Peyer's patch (tissue), 4 donors: ENCODE measurements at regions not wholly inside any gene's neighbourhood (a gene's known extent, or its start where the extent isn't known, plus 50 kb on each side); places are given as distances from the start of the nearest gene placed in this dataset.

Experiments used
- DNase-seq, 3 donors: peaks; one replicate each; pipeline ENCODE4 v3.0.0-alpha.2; 2017 to 2019
- H3K27ac ChIP-seq, 4 donors: fragments of 200-600 bp; sonication (generic); one replicate each; pipeline ENCODE4 v1.5.1; 2016 to 2019
- H3K27me3 ChIP-seq, 2 donors: fragments of 200-600 bp; sonication (generic); one replicate each; pipeline ENCODE4 v1.5.1; 2019
- H3K36me3 ChIP-seq, 3 donors: fragments of 200-600 bp; sonication (generic); one replicate each; pipeline ENCODE4 v1.5.1; 2016 to 2019
- H3K4me1 ChIP-seq, 4 donors: fragments of 200-600 bp; sonication (generic); one replicate each; pipeline ENCODE4 v1.5.1; 2016 to 2019
- H3K4me3 ChIP-seq, 4 donors: fragments of 200-600 bp; sonication (generic); 1 replicate in 3 of 4; 2 replicates in 1 of 4; pipeline ENCODE4 v1.5.1; 2016 to 2019; ENCODE audit warnings: mild to moderate bottlenecking in 1 of 4
- H3K9me3 ChIP-seq, 4 donors: fragments of 200-600 bp; sonication (generic); one replicate each; pipeline ENCODE4 v1.5.1; 2016 to 2019; ENCODE audit warnings: mild to moderate bottlenecking in 1 of 4
- POLR2A ChIP-seq, 2 donors: fragments of 450-650 bp; IDR thresholded peaks; one replicate each; pipeline ENCODE4 v1.5.1; 2017; ENCODE audit warnings: antibody characterized with exemption in 2 of 2, mild to moderate bottlenecking in 2 of 2, moderate library complexity in 2 of 2
- TF ChIP-seq, protein P1 (sequence below), 6 experiments: fragments of 450-650 bp in 4 of 6; fragments of 200-600 bp in 2 of 6; sonication (generic) in 1 of 6; IDR thresholded peaks; one replicate each; pipeline ENCODE4 v1.5.1; 2017 to 2019; ENCODE audit warnings: antibody characterized with exemption in 6 of 6, mild to moderate bottlenecking in 3 of 6, moderate library complexity in 1 of 6

DNA sequence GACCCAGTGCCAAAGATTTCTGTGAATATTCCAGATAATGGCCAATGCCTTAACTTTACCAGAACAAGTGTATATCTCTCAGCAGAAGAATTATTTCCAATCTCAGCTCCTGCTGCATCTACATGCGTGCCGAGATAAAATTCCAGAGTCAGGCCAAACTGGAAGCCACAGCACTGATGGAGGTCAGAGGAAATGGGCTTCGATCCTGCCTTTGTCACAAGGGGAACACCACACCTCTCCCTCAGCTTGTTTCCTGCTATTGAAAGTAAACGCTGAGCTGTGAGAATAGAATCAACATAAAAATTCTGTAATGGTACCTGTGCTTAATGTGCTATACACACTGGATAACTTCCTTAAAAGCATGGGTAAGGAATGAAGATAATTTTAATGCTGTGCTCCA is 255.5 kb downstream of the NEBL start:
- Histone ChIP-seq H3K9me3 (no peaks in the 10 kb centered on the region), H3K27me3 (no peaks in the 10 kb centered on the region), H3K4me1 (no peaks in the 10 kb centered on the region), H3K36me3 (no peaks in the 10 kb centered on the region), H3K27ac (no peak overlapping the region), H3K4me3 (no peak overlapping the region)
- DNase-seq: no peak
- TF ChIP-seq, protein P1, sequence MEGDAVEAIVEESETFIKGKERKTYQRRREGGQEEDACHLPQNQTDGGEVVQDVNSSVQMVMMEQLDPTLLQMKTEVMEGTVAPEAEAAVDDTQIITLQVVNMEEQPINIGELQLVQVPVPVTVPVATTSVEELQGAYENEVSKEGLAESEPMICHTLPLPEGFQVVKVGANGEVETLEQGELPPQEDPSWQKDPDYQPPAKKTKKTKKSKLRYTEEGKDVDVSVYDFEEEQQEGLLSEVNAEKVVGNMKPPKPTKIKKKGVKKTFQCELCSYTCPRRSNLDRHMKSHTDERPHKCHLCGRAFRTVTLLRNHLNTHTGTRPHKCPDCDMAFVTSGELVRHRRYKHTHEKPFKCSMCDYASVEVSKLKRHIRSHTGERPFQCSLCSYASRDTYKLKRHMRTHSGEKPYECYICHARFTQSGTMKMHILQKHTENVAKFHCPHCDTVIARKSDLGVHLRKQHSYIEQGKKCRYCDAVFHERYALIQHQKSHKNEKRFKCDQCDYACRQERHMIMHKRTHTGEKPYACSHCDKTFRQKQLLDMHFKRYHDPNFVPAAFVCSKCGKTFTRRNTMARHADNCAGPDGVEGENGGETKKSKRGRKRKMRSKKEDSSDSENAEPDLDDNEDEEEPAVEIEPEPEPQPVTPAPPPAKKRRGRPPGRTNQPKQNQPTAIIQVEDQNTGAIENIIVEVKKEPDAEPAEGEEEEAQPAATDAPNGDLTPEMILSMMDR (IDR thresholded peaks at IDR 0.05): no peak
- TF ChIP-seq POLR2A (IDR thresholded peaks at IDR 0.05): no peak

DNA sequence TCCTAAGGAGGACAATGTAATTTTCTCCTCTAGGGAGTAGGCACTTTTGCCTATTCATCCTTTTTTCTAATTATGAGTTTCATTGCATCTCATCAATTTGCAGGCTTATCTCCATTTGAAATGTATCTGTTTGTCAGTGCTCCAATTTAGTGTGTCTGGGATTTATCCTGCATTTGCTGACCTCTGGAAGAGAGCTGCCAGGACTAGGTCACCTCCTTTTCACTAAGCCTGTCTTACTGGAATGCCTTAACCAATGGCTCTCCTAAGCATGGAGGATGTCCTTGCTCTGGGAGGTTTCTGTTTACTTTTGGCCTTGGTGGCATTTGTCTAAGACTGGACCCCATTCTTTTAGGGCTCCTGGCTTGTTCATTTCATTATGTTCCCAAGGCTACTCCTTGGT is 261.5 kb downstream of the NEBL start:
- Histone ChIP-seq H3K27me3 (no peaks in the 10 kb centered on the region), H3K27ac (no peak overlapping the region), H3K4me3 (no peak overlapping the region), H3K36me3 (no peaks in the 10 kb centered on the region), H3K9me3 (no peaks in the 10 kb centered on the region), H3K4me1 (no peaks in the 10 kb centered on the region)
- no peak for DNase-seq
- no peak for TF ChIP-seq POLR2A (IDR thresholded peaks at IDR 0.05)
- TF ChIP-seq, protein P1 (IDR thresholded peaks at IDR 0.05): no peak

DNA sequence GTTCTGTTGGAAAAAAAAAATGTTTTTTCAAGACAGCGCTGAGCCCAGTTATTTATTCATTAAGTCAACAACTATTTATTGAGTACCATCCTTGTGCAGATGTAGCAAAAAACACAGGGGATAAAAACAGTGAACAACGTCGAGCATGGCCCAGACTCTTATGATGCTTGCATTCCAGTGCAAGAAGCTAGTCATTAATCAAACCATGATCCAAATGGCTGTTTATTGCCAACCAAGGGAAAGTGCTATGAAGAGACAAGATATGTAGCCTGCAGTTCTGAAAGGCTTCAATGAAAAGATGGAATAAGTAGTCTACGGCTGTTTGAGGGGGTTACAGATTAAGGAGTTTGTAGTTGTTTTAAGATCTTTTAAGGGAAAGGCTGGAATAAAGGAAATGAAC is 262.3 kb downstream of the NEBL start:
- DNase-seq: no peak
- no peaks in the 10 kb centered on the region for H3K4me1 ChIP-seq
- no peaks in the 10 kb centered on the region for H3K27me3 ChIP-seq
- no peak for TF ChIP-seq POLR2A (IDR thresholded peaks at IDR 0.05)
- TF ChIP-seq, protein P1 (IDR thresholded peaks at IDR 0.05): no peak
- H3K4me3 ChIP-seq: no peak overlapping the region
- H3K9me3 ChIP-seq: no peaks in the 10 kb centered on the region
- no peaks in the 10 kb centered on the region for H3K36me3 ChIP-seq
- no peak overlapping the region for H3K27ac ChIP-seq

DNA sequence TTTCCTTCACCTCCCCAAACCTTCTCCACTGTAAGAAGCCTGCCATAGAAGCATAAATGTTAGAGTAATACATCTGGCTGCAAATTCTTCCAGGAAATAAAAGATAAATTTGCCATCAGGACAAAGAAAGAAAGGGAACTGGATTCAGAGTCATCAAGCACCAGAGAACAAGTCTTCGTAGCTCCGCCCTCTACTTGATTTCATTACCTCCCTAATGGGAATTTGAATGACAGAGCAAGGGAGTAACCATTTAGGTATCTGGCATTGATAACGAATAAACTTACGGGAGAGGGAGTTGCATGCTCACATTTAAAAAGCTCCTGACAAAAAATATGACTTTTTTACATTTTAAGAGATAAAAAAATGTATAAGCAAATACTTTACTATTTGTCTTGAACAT is 263.4 kb downstream of the NEBL start:
- Histone ChIP-seq H3K9me3 (no peaks in the 10 kb centered on the region), H3K27ac (no peak overlapping the region), H3K27me3 (no peaks in the 10 kb centered on the region), H3K36me3 (no peaks in the 10 kb centered on the region), H3K4me1 (no peaks in the 10 kb centered on the region), H3K4me3 (no peak overlapping the region)
- no peak for DNase-seq
- TF ChIP-seq, protein P1 (IDR thresholded peaks at IDR 0.05): no peak
- TF ChIP-seq POLR2A (IDR thresholded peaks at IDR 0.05): no peak

DNA sequence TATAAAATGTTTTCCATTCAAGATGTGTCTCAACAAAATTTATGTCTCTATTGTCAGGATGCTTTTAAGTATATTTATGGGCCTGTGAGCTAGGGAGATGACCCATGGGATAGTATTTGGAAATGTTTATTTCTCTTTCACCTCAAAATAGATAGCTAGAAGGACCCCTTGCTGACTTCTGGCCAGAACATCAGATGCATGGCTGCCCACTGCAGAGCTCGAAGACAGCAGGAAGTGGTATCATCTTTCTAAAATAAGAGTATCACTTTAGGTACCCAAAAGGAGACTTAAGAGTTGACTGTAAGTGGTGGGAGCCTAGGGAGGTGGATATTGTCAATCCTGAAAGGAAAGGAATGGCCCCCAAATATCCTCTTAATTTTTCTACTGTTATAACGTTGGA is 264.4 kb downstream of the NEBL start:
- no peaks in the 10 kb centered on the region for H3K9me3 ChIP-seq
- no peak for DNase-seq
- no peaks in the 10 kb centered on the region for H3K27me3 ChIP-seq
- H3K36me3 ChIP-seq: no peaks in the 10 kb centered on the region
- TF ChIP-seq, protein P1 (IDR thresholded peaks at IDR 0.05): no peak
- no peak for TF ChIP-seq POLR2A (IDR thresholded peaks at IDR 0.05)
- H3K4me3 ChIP-seq: no peak overlapping the region
- no peaks in the 10 kb centered on the region for H3K4me1 ChIP-seq
- no peak overlapping the region for H3K27ac ChIP-seq

DNA sequence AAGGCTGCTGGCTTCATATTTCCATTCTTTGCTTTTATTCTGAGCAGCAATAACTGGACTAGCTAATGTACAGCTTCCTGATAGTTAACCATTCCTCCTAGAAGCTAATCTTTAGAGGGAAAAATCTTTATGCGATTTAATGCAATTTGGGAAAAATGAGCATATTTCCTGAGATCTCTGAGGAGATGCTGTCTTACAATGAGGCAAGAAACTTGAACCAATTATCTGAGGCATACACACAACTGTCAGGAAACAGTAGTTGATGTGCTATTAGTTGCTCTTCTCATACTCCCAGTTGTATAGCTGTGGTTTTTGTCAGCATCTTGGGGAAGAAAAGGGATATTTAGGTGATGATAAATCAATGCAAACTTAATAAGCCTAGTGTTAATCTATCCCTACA is 265.9 kb downstream of the NEBL start:
- Histone ChIP-seq H3K27ac (no peak overlapping the region), H3K9me3 (no peaks in the 10 kb centered on the region), H3K36me3 (no peaks in the 10 kb centered on the region), H3K4me3 (no peak overlapping the region), H3K4me1 (no peaks in the 10 kb centered on the region), H3K27me3 (no peaks in the 10 kb centered on the region)
- TF ChIP-seq, protein P1 (IDR thresholded peaks at IDR 0.05): no peak
- no peak for TF ChIP-seq POLR2A (IDR thresholded peaks at IDR 0.05)
- no peak for DNase-seq
